DOHH2 (cell line): ENCODE measurements at regions not wholly inside any gene's neighbourhood (a gene's known extent, or its start where the extent isn't known, plus 50 kb on each side); places are given as distances from the start of the nearest gene placed in this dataset.

ENCODE experiments used
- H3F3A ChIP-seq: fragments of 200-600 bp; sonication (generic), shearing (Covaris generic); 2 replicates; pipeline ENCODE4 v1.6.0; 2016; ENCODE audit warnings: antibody characterized with exemption, mild to moderate bottlenecking; ENCODE audit not compliant: control insufficient read depth, insufficient read depth
- H3K27ac ChIP-seq: fragments of 200-600 bp; sonication (generic); 2 replicates; pipeline ENCODE4 v1.5.1; 2014; ENCODE audit warnings: low read depth, mild to moderate bottlenecking, low read length, moderate library complexity
- H3K27me3 ChIP-seq: fragments of 200-600 bp; sonication (generic); 2 replicates; pipeline ENCODE4 v1.6.1; 2014; ENCODE audit warnings: mild to moderate bottlenecking, low read length, mixed read lengths; ENCODE audit not compliant: control insufficient read depth
- H3K36me3 ChIP-seq: fragments of 200-600 bp; sonication (generic); 2 replicates; pipeline ENCODE4 v1.6.1; 2014; ENCODE audit warnings: mild to moderate bottlenecking, low read length, moderate library complexity, mixed read lengths; ENCODE audit not compliant: control insufficient read depth
- H3K4me1 ChIP-seq: fragments of 200-600 bp; sonication (generic); 2 replicates; pipeline ENCODE4 v1.6.1; 2014; ENCODE audit warnings: mild to moderate bottlenecking, low read length, mixed read lengths; ENCODE audit not compliant: control insufficient read depth
- H3K4me2 ChIP-seq: fragments of 200-600 bp; sonication (generic); 2 replicates; pipeline ENCODE4 v1.6.0; 2014; ENCODE audit warnings: mild to moderate bottlenecking, low read length, moderate library complexity
- H3K4me3 ChIP-seq: fragments of 200-600 bp; sonication (generic); 2 replicates; pipeline ENCODE4 v1.5.1; 2014; ENCODE audit warnings: mild to moderate bottlenecking, low read length, mixed read lengths
- H3K79me2 ChIP-seq: fragments of 200-600 bp; sonication (generic); 2 replicates; pipeline ENCODE4 v1.6.1; 2014; ENCODE audit warnings: mild to moderate bottlenecking, low read length, mixed read lengths; ENCODE audit not compliant: control insufficient read depth
- H3K9me2 ChIP-seq: fragments of 200-600 bp; sonication (generic); replicated peaks from 2 replicates; pipeline ENCODE4 v1.6.1; 2014; ENCODE audit warnings: mild to moderate bottlenecking, low read length, mixed read lengths; ENCODE audit not compliant: control insufficient read depth
- H3K9me3 ChIP-seq: fragments of 200-600 bp; sonication (generic); 2 replicates; pipeline ENCODE4 v1.6.1; 2014; ENCODE audit warnings: antibody characterized with exemption, low read length, mixed read lengths; ENCODE audit not compliant: control insufficient read depth, insufficient read depth
- H4K20me1 ChIP-seq: fragments of 200-600 bp; sonication (generic); 2 replicates; pipeline ENCODE4 v1.6.0; 2014; ENCODE audit warnings: low read depth, mild to moderate bottlenecking, antibody characterized with exemption, low read length, moderate library complexity; ENCODE audit not compliant: control insufficient read depth, insufficient read depth
- EZH2phosphoT487 ChIP-seq: fragments of 200-600 bp; sonication (generic); IDR thresholded peaks from 2 replicates; pipeline ENCODE4 v1.6.1; 2017; ENCODE audit warnings: borderline replicate concordance, mild to moderate bottlenecking, antibody characterized with exemption, low read length, moderate library complexity, mixed read lengths
- TF ChIP-seq, protein P1 (sequence below): fragments of 200-600 bp; sonication (generic); IDR thresholded peaks from one replicate; pipeline ENCODE4 v1.5.1; 2014; ENCODE audit warnings: antibody characterized with exemption, mild to moderate bottlenecking, low read depth, low read length; ENCODE audit not compliant: poor library complexity, severe bottlenecking

DNA sequence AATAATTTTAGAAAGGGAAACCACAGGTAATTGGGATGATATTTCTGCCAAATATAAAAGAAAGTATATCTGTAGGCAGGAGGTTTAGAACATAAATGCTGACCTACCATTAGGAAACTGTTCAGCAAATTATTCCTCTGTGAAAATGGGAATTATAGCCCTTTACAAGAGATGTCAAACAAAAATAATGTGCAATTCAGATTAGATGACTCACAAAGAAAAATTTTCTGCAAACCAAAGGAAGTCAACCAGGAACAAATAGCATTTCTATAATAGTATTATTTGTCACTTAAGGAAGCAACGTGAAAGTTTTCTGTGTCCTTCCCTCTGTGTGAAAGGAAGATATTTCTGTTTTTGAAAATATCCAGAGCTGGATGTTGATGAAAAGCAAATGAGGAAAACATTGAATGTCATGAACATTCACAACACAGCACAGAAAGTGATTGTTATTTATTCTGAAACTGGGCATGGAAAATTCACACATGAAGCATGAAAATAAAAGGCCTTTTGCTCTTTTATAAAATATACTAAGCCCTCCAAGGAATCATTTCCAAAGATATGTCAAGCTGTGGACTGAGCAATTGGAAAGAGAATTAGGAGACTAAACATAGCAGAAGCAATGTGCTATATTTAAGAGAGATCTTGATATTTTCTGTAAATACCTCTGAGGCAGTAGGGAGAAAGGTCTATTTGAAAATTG, 57.9 kb upstream of the SPHKAP start:
- H3K9me3 ChIP-seq = no peaks in the 10 kb centered on the region
- no peaks in the 10 kb centered on the region for H3K79me2 ChIP-seq

More for the DNA sequence above, 57.9 kb upstream of the SPHKAP start:
- Histone ChIP-seq H4K20me1 (no peaks in the 10 kb centered on the region), H3F3A (no peaks in the 10 kb centered on the region), H3K36me3 (no peaks in the 10 kb centered on the region), H3K4me2 (no peak overlapping the region), H3K4me1 (no peaks in the 10 kb centered on the region), H3K27me3 (no peaks in the 10 kb centered on the region), H3K9me2 (no peaks in the 10 kb centered on the region), H3K27ac (no peak overlapping the region), H3K4me3 (no peak overlapping the region)
- TF ChIP-seq, protein P1, sequence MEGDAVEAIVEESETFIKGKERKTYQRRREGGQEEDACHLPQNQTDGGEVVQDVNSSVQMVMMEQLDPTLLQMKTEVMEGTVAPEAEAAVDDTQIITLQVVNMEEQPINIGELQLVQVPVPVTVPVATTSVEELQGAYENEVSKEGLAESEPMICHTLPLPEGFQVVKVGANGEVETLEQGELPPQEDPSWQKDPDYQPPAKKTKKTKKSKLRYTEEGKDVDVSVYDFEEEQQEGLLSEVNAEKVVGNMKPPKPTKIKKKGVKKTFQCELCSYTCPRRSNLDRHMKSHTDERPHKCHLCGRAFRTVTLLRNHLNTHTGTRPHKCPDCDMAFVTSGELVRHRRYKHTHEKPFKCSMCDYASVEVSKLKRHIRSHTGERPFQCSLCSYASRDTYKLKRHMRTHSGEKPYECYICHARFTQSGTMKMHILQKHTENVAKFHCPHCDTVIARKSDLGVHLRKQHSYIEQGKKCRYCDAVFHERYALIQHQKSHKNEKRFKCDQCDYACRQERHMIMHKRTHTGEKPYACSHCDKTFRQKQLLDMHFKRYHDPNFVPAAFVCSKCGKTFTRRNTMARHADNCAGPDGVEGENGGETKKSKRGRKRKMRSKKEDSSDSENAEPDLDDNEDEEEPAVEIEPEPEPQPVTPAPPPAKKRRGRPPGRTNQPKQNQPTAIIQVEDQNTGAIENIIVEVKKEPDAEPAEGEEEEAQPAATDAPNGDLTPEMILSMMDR = no peak
- TF ChIP-seq EZH2phosphoT487 = no peak
